ENCODE measurements at regions not wholly inside any gene's neighbourhood (a gene's known extent, or its start where the extent isn't known, plus 50 kb on each side); places are given as distances from the start of the nearest gene placed in this dataset.

GRCh38 chr14:81691931-81692330, 158.3 kb upstream of the SEL1L start:
- no peak for TF ChIP-seq POLR2AphosphoS5 (IDR thresholded peaks at IDR 0.05; ENCODE audit: low read depth)
- no peak for TF ChIP-seq CTCF (IDR thresholded peaks at IDR 0.05; ENCODE audit: insufficient read depth, low read length)
